Effector memory CD4-positive, alpha-beta T cell (primary cell): ENCODE measurements at regions not wholly inside any gene's neighbourhood (a gene's known extent, or its start where the extent isn't known, plus 50 kb on each side); places are given as distances from the start of the nearest gene placed in this dataset.

ENCODE experiments used
- DNase-seq, 3 donors: peaks; one replicate each; pipeline ENCODE4 v3.0.0-alpha.2; 2020
- H3K27ac ChIP-seq: 2 replicates; pipeline ENCODE4 v1.7.0; 2013; ENCODE audit warnings: mild to moderate bottlenecking, low read length, moderate library complexity; ENCODE audit not compliant: insufficient read depth, poor library complexity, severe bottlenecking
- H3K27me3 ChIP-seq: replicated peaks from 2 replicates; pipeline ENCODE4 v1.7.0; 2013; ENCODE audit warnings: mild to moderate bottlenecking, low read length; ENCODE audit not compliant: insufficient read depth, control insufficient read depth, poor library complexity, severe bottlenecking
- H3K36me3 ChIP-seq: 2 replicates; pipeline ENCODE4 v1.7.0; 2013; ENCODE audit warnings: mild to moderate bottlenecking, low read length, moderate library complexity; ENCODE audit not compliant: control insufficient read depth, insufficient read depth
- H3K4me1 ChIP-seq: 2 replicates; pipeline ENCODE4 v1.7.0; 2013; ENCODE audit warnings: low read length, mild to moderate bottlenecking; ENCODE audit not compliant: control insufficient read depth, insufficient read depth, poor library complexity, severe bottlenecking
- H3K4me3 ChIP-seq: 2 replicates; pipeline ENCODE4 v1.7.0; 2013; ENCODE audit warnings: low read length, low read depth, mild to moderate bottlenecking; ENCODE audit not compliant: insufficient read depth, poor library complexity, severe bottlenecking
- H3K9me3 ChIP-seq: 2 replicates; pipeline ENCODE4 v1.7.0; 2013; ENCODE audit warnings: mild to moderate bottlenecking, low read length, moderate library complexity; ENCODE audit not compliant: control insufficient read depth

GRCh38 chr10:65491799-65492198 lies 1434.0 kb upstream of the LRRTM3 start:
- DNase-seq, result no peak
- no peaks in the 10 kb centered on the region for H3K36me3 ChIP-seq
- H3K27me3 ChIP-seq, result no peaks in the 10 kb centered on the region
- no peak overlapping the region for H3K27ac ChIP-seq
- H3K4me3 ChIP-seq, result no peak overlapping the region
- H3K4me1 ChIP-seq, result no peaks in the 10 kb centered on the region
- no peaks in the 10 kb centered on the region for H3K9me3 ChIP-seq

GRCh38 chr10:65496541-65496940 lies 1429.3 kb upstream of the LRRTM3 start:
- no peaks in the 10 kb centered on the region for H3K36me3 ChIP-seq
- no peak overlapping the region for H3K4me3 ChIP-seq
- H3K9me3 ChIP-seq, result no peaks in the 10 kb centered on the region
- no peak for DNase-seq
- H3K27ac ChIP-seq, result no peak overlapping the region
- H3K4me1 ChIP-seq, result no peaks in the 10 kb centered on the region
- H3K27me3 ChIP-seq, result no peaks in the 10 kb centered on the region

GRCh38 chr10:65497837-65498236 lies 1428.0 kb upstream of the LRRTM3 start:
- no peak for DNase-seq
- H3K4me3 ChIP-seq, result no peak overlapping the region
- no peaks in the 10 kb centered on the region for H3K4me1 ChIP-seq
- no peaks in the 10 kb centered on the region for H3K27me3 ChIP-seq
- no peak overlapping the region for H3K27ac ChIP-seq
- H3K9me3 ChIP-seq, result no peaks in the 10 kb centered on the region
- no peaks in the 10 kb centered on the region for H3K36me3 ChIP-seq

GRCh38 chr10:65500716-65501115 lies 1425.1 kb upstream of the LRRTM3 start:
- H3K4me3 ChIP-seq, result no peak overlapping the region
- H3K9me3 ChIP-seq, result no peaks in the 10 kb centered on the region
- H3K27ac ChIP-seq, result no peak overlapping the region
- no peak for DNase-seq
- H3K4me1 ChIP-seq, result no peaks in the 10 kb centered on the region
- H3K27me3 ChIP-seq, result no peaks in the 10 kb centered on the region
- no peaks in the 10 kb centered on the region for H3K36me3 ChIP-seq

- no peak for DNase-seq
- no peak overlapping the region for H3K27ac ChIP-seq
- no peaks in the 10 kb centered on the region for H3K36me3 ChIP-seq
- no peaks in the 10 kb centered on the region for H3K27me3 ChIP-seq
- H3K4me1 ChIP-seq, result no peaks in the 10 kb centered on the region
- no peak overlapping the region for H3K4me3 ChIP-seq
- no peaks in the 10 kb centered on the region for H3K9me3 ChIP-seq
Observed at GRCh38 chr10:65501259-65501658, 1424.6 kb upstream of the LRRTM3 start.

- DNase-seq, result no peak
- Histone ChIP-seq H3K27me3 (no peaks in the 10 kb centered on the region), H3K27ac (no peak overlapping the region), H3K4me1 (no peaks in the 10 kb centered on the region), H3K9me3 (no peaks in the 10 kb centered on the region), H3K36me3 (no peaks in the 10 kb centered on the region), H3K4me3 (no peak overlapping the region)
Observed at GRCh38 chr10:65518379-65518778, 1407.5 kb upstream of the LRRTM3 start.

GRCh38 chr10:65528986-65529385 lies 1396.8 kb upstream of the LRRTM3 start:
- Histone ChIP-seq H3K27me3 (no peaks in the 10 kb centered on the region), H3K4me1 (no peaks in the 10 kb centered on the region), H3K4me3 (no peak overlapping the region), H3K36me3 (no peaks in the 10 kb centered on the region), H3K27ac (no peak overlapping the region), H3K9me3 (no peaks in the 10 kb centered on the region)
- no peak for DNase-seq

GRCh38 chr10:65531545-65531944 lies 1394.3 kb upstream of the LRRTM3 start:
- H3K9me3 ChIP-seq, result no peaks in the 10 kb centered on the region
- no peaks in the 10 kb centered on the region for H3K27me3 ChIP-seq
- no peaks in the 10 kb centered on the region for H3K4me1 ChIP-seq
- no peak for DNase-seq
- no peak overlapping the region for H3K4me3 ChIP-seq
- H3K36me3 ChIP-seq, result no peaks in the 10 kb centered on the region
- no peak overlapping the region for H3K27ac ChIP-seq

GRCh38 chr10:65534771-65535170 lies 1391.1 kb upstream of the LRRTM3 start:
- Histone ChIP-seq H3K4me1 (no peaks in the 10 kb centered on the region), H3K4me3 (no peak overlapping the region), H3K27me3 (no peaks in the 10 kb centered on the region), H3K36me3 (no peaks in the 10 kb centered on the region), H3K27ac (no peak overlapping the region), H3K9me3 (no peaks in the 10 kb centered on the region)
- no peak for DNase-seq

GRCh38 chr10:65544756-65545155 lies 1381.1 kb upstream of the LRRTM3 start:
- Histone ChIP-seq H3K27ac (no peak overlapping the region), H3K36me3 (no peaks in the 10 kb centered on the region), H3K9me3 (no peaks in the 10 kb centered on the region), H3K27me3 (no peaks in the 10 kb centered on the region), H3K4me1 (no peaks in the 10 kb centered on the region), H3K4me3 (no peak overlapping the region)
- DNase-seq, result no peak

- Histone ChIP-seq H3K9me3 (no peaks in the 10 kb centered on the region), H3K36me3 (no peaks in the 10 kb centered on the region), H3K27me3 (no peaks in the 10 kb centered on the region), H3K4me3 (no peak overlapping the region), H3K27ac (no peak overlapping the region), H3K4me1 (no peaks in the 10 kb centered on the region)
- no peak for DNase-seq
Observed at GRCh38 chr10:65548001-65548400, 1377.8 kb upstream of the LRRTM3 start.
